ENCODE measurements at regions not wholly inside any gene's neighbourhood (a gene's known extent, or its start where the extent isn't known, plus 50 kb on each side); places are given as distances from the start of the nearest gene placed in this dataset.
A peak's percentile ranks its signal among the peaks of the same experiment; 100 is the strongest.

- TF ChIP-seq JUND (IDR thresholded peaks at IDR 0.05) (no peak), CTCF (IDR thresholded peaks at IDR 0.05; ENCODE audit: low read depth, low read length, missing input control) (peak; percentile 65), RAD21 (IDR thresholded peaks at IDR 0.05) (peak; percentile 69 to 80), HNF4A (conservative IDR thresholded peaks at IDR 0.05) (no peak)
- TF ChIP-seq, protein P1, sequence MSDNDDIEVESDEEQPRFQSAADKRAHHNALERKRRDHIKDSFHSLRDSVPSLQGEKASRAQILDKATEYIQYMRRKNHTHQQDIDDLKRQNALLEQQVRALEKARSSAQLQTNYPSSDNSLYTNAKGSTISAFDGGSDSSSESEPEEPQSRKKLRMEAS (IDR thresholded peaks at IDR 0.05), result no peak
- no peaks in the 10 kb centered on the region for H3K9me3 ChIP-seq (ENCODE audit: control insufficient read depth in 4 of 4, low read length in 3 of 4)
- no peak overlapping the region for H3K4me3 ChIP-seq (ENCODE audit: low read depth in 1 of 3, low read length in 3 of 3)
- peaks cover 0 to 6% (median 0%) of the 10 kb centered on the region in 4 donors for H3K27me3 ChIP-seq (ENCODE audit: control insufficient read depth in 4 of 4, insufficient read depth in 4 of 4, low read length in 3 of 4)
- H3K27ac ChIP-seq (ENCODE audit: low read depth in 1 of 2, low read length in 2 of 2), result no peak overlapping the region
- no peaks in the 10 kb centered on the region for H3K36me3 ChIP-seq (ENCODE audit: control insufficient read depth in 4 of 4, insufficient read depth in 3 of 4, low read depth in 1 of 4, low read length in 3 of 4)
- no peak for DNase-seq (ENCODE audit: low spot score)
- H3K9ac ChIP-seq (ENCODE audit: low read depth in 1 of 2, low read length in 2 of 2), result no peak overlapping the region
- H3K4me1 ChIP-seq (ENCODE audit: control insufficient read depth in 4 of 4, insufficient read depth in 4 of 4, low read length in 3 of 4), result no peaks in the 10 kb centered on the region
- WGBS, result 15% methylated on average over 1 of the region's 1 CpG
Measured at GRCh38 chr11:81658722-81659121, 1074.9 kb downstream of the FAM181B start.

- Histone ChIP-seq H3K4me1 (ENCODE audit: control insufficient read depth in 4 of 4, insufficient read depth in 4 of 4, low read length in 3 of 4) (no peaks in the 10 kb centered on the region), H3K27ac (ENCODE audit: low read depth in 1 of 2, low read length in 2 of 2) (no peak overlapping the region), H3K9me3 (ENCODE audit: control insufficient read depth in 4 of 4, low read length in 3 of 4) (no peaks in the 10 kb centered on the region), H3K4me3 (ENCODE audit: low read depth in 1 of 3, low read length in 3 of 3) (no peak overlapping the region), H3K36me3 (ENCODE audit: control insufficient read depth in 4 of 4, insufficient read depth in 3 of 4, low read depth in 1 of 4, low read length in 3 of 4) (no peaks in the 10 kb centered on the region), H3K9ac (ENCODE audit: low read depth in 1 of 2, low read length in 2 of 2) (no peak overlapping the region), H3K27me3 (ENCODE audit: control insufficient read depth in 4 of 4, insufficient read depth in 4 of 4, low read length in 3 of 4) (peaks cover 0 to 2% (median 0%) of the 10 kb centered on the region in 4 donors)
- DNase-seq (ENCODE audit: low spot score), result no peak
- TF ChIP-seq HNF4A (conservative IDR thresholded peaks at IDR 0.05) (no peak), REST (IDR thresholded peaks at IDR 0.05) (no peak), FOXA1 (IDR thresholded peaks at IDR 0.05) (no peak), EGR1 (IDR thresholded peaks at IDR 0.05; ENCODE audit: low read depth in 2 of 2) (no peak), CTCF (IDR thresholded peaks at IDR 0.05; ENCODE audit: low read depth, low read length, missing input control) (no peak), GABPA (IDR thresholded peaks at IDR 0.05 in 1 of 2, conservative IDR thresholded peaks at IDR 0.05 in 1 of 2) (no peak), TAF1 (conservative IDR thresholded peaks at IDR 0.05) (no peak), FOXA2 (IDR thresholded peaks at IDR 0.05) (no peak), HNF4G (IDR thresholded peaks at IDR 0.05) (no peak), NR2F2 (IDR thresholded peaks at IDR 0.05) (no peak), YY1 (IDR thresholded peaks at IDR 0.05) (no peak)
- TF ChIP-seq, protein P1 (IDR thresholded peaks at IDR 0.05), result no peak
- TF ChIP-seq, protein P2, sequence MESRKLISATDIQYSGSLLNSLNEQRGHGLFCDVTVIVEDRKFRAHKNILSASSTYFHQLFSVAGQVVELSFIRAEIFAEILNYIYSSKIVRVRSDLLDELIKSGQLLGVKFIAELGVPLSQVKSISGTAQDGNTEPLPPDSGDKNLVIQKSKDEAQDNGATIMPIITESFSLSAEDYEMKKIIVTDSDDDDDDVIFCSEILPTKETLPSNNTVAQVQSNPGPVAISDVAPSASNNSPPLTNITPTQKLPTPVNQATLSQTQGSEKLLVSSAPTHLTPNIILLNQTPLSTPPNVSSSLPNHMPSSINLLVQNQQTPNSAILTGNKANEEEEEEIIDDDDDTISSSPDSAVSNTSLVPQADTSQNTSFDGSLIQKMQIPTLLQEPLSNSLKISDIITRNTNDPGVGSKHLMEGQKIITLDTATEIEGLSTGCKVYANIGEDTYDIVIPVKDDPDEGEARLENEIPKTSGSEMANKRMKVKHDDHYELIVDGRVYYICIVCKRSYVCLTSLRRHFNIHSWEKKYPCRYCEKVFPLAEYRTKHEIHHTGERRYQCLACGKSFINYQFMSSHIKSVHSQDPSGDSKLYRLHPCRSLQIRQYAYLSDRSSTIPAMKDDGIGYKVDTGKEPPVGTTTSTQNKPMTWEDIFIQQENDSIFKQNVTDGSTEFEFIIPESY (IDR thresholded peaks at IDR 0.05), result no peak
Measured at GRCh38 chr11:81655351-81655750, 1078.3 kb downstream of the FAM181B start.

Measured in liver (tissue), 8 donors.